ENCODE measurements at regions not wholly inside any gene's neighbourhood (a gene's known extent, or its start where the extent isn't known, plus 50 kb on each side); places are given as distances from the start of the nearest gene placed in this dataset.

GRCh38 chr20:62527781-62528180 lies 52.0 kb upstream of the GATA5 start:
- TF ChIP-seq CTCF (IDR thresholded peaks at IDR 0.05; ENCODE audit: insufficient read depth, low read length, missing control alignments) = no peak
- ChIA-PET POLR2A (no interaction called here), CTCF (interaction anchor here (1.0 kb wide), 1 partner anchor 28 kb away, joined by 3 read pairs; no protein-coding TSS in a partner anchor)
- no peak for DNase-seq (ENCODE audit: low read depth, low spot score)
- H3K4me3 ChIP-seq (ENCODE audit: low read depth, low read length) = no peak overlapping the region

GRCh38 chr20:62528983-62529891 lies 53.4 kb upstream of the GATA5 start:
- CTCF ChIA-PET = interaction anchor here (1.1 kb wide), 1 partner anchor 85 kb away, joined by 3 read pairs; no protein-coding TSS in a partner anchor
- POLR2A ChIA-PET = no interaction called here
- no peak overlapping the region for H3K4me3 ChIP-seq (ENCODE audit: low read depth, low read length)
- DNase-seq (ENCODE audit: low read depth, low spot score) = no peak
- TF ChIP-seq CTCF (IDR thresholded peaks at IDR 0.05; ENCODE audit: insufficient read depth, low read length, missing control alignments) = no peak

GRCh38 chr20:62529896-62530642 lies 54.3 kb upstream of the GATA5 start:
- TF ChIP-seq CTCF (IDR thresholded peaks at IDR 0.05; ENCODE audit: insufficient read depth, low read length, missing control alignments) = no peak
- ChIA-PET CTCF (interaction anchor here (1.1 kb wide), 1 partner anchor 84 kb away, joined by 3 read pairs; no protein-coding TSS in a partner anchor), POLR2A (no interaction called here)
- no peak overlapping the region for H3K4me3 ChIP-seq (ENCODE audit: low read depth, low read length)
- no peak for DNase-seq (ENCODE audit: low read depth, low spot score)

GRCh38 chr20:62530643-62531032 lies 54.8 kb upstream of the GATA5 start:
- H3K4me3 ChIP-seq (ENCODE audit: low read depth, low read length) = no peak overlapping the region
- ChIA-PET POLR2A (no interaction called here), CTCF (no interaction called here)
- no peak for TF ChIP-seq CTCF (IDR thresholded peaks at IDR 0.05; ENCODE audit: insufficient read depth, low read length, missing control alignments)
- DNase-seq (ENCODE audit: low read depth, low spot score) = no peak

- no peak overlapping the region for H3K4me3 ChIP-seq (ENCODE audit: low read depth, low read length)
- ChIA-PET POLR2A (no interaction called here), CTCF (interaction anchor here (0.6 kb wide), 1 partner anchor 260 kb away, joined by 3 read pairs; no protein-coding TSS in a partner anchor)
- no peak for TF ChIP-seq CTCF (IDR thresholded peaks at IDR 0.05; ENCODE audit: insufficient read depth, low read length, missing control alignments)
- DNase-seq (ENCODE audit: low read depth, low spot score) = no peak
These were observed 55.4 kb upstream of the GATA5 start for GRCh38 chr20:62531046-62531838.

All from AG04449 (cell line).